CD14-positive monocyte (primary cell): ENCODE measurements at regions not wholly inside any gene's neighbourhood (a gene's known extent, or its start where the extent isn't known, plus 50 kb on each side); places are given as distances from the start of the nearest gene placed in this dataset.

ENCODE experiments used
- DNase-seq, 3 donors: peaks; one replicate each; pipeline ENCODE4 v3.0.0-alpha.2; 2011 to 2022
- H2AFZ ChIP-seq: 2 replicates; pipeline ENCODE4 v1.6.0; 2012; ENCODE audit warnings: mild to moderate bottlenecking, low read depth, low read length, inconsistent platforms; ENCODE audit not compliant: insufficient read depth, poor library complexity, severe bottlenecking
- H3K27ac ChIP-seq, 2 donors: 1 replicate in 1 of 2; 2 replicates in 1 of 2; pipeline ENCODE4 v1.5.1; 2012 to 2013; ENCODE audit warnings: low read length in 2 of 2, control low read depth in 1 of 2, inconsistent platforms in 1 of 2, low read depth in 1 of 2, mild to moderate bottlenecking in 1 of 2
- H3K27me3 ChIP-seq, 2 donors: one replicate each; pipeline versions ENCODE4 v1.6.0 to v1.6.1; 2011 to 2013; ENCODE audit warnings: low read length in 2 of 2; ENCODE audit not compliant: control insufficient read depth in 2 of 2, insufficient read depth in 2 of 2
- H3K36me3 ChIP-seq, 2 donors: replicated peaks in 1 of 2; 1 replicate in 1 of 2; 2 replicates in 1 of 2; pipeline versions ENCODE4 v1.5.1 to v1.6.1; 2012 to 2013; ENCODE audit warnings: low read length in 2 of 2, control low read depth in 1 of 2, inconsistent platforms in 1 of 2, mild to moderate bottlenecking in 1 of 2; ENCODE audit not compliant: insufficient read depth in 2 of 2, control insufficient read depth in 1 of 2
- H3K4me1 ChIP-seq, 2 donors: 1 replicate in 1 of 2; 2 replicates in 1 of 2; pipeline versions ENCODE4 v1.5.1 to v1.6.1; 2012 to 2013; ENCODE audit warnings: low read length in 2 of 2, control low read depth in 1 of 2, inconsistent platforms in 1 of 2, mild to moderate bottlenecking in 1 of 2, moderate library complexity in 1 of 2; ENCODE audit not compliant: insufficient read depth in 2 of 2, control insufficient read depth in 1 of 2
- H3K4me2 ChIP-seq: replicated peaks from 2 replicates; pipeline ENCODE3; 2012; ENCODE audit warnings: low read length, moderate library complexity, mild to moderate bottlenecking; ENCODE audit not compliant: poor library complexity, severe bottlenecking; ENCODE audit errors: extremely low read depth
- H3K4me3 ChIP-seq, 3 experiments: fragments of 200-600 bp in 1 of 3; sonication (generic) in 1 of 3; replicated peaks in 1 of 3; 1 replicate in 2 of 3; 2 replicates in 1 of 3; pipeline ENCODE4 v1.5.1; 2011 to 2013; ENCODE audit warnings: low read length in 3 of 3, mild to moderate bottlenecking in 3 of 3, control low read depth in 2 of 3, low read depth in 2 of 3, inconsistent platforms in 1 of 3, moderate library complexity in 1 of 3
- H3K79me2 ChIP-seq: 2 replicates; pipeline ENCODE4 v1.6.0; 2012; ENCODE audit warnings: mild to moderate bottlenecking, control low read depth, inconsistent platforms, low read length, moderate library complexity; ENCODE audit not compliant: insufficient read depth
- H3K9ac ChIP-seq: 2 replicates; pipeline ENCODE4 v1.6.0; 2017; ENCODE audit warnings: low read length, mild to moderate bottlenecking; ENCODE audit not compliant: insufficient read depth, poor library complexity, severe bottlenecking
- H3K9me3 ChIP-seq, 2 donors: replicated peaks in 1 of 2; 1 replicate in 1 of 2; 2 replicates in 1 of 2; pipeline versions ENCODE4 v1.5.1 to v1.6.1; 2012 to 2013; ENCODE audit warnings: low read length in 2 of 2, control low read depth in 1 of 2; ENCODE audit not compliant: control insufficient read depth in 1 of 2, insufficient read depth in 1 of 2
- H4K20me1 ChIP-seq: 2 replicates; pipeline ENCODE4 v1.6.0; 2012; ENCODE audit warnings: mild to moderate bottlenecking, low read length, control low read depth, moderate library complexity; ENCODE audit not compliant: insufficient read depth
- H3K27ac Mint-ChIP-seq, 7 donors: one replicate each; pipeline ENCODE4 v1.8.0; 2020; ENCODE audit warnings: mild to moderate bottlenecking in 7 of 7, mixed read lengths in 7 of 7, moderate library complexity in 6 of 7, inconsistent platforms in 2 of 7
- H3K27me3 Mint-ChIP-seq, 3 donors: one replicate each; pipeline ENCODE4 v1.8.0; 2021 to 2022; ENCODE audit warnings: low read depth in 3 of 3, mild to moderate bottlenecking in 3 of 3, mixed read lengths in 3 of 3, moderate library complexity in 3 of 3, inconsistent platforms in 1 of 3
- H3K36me3 Mint-ChIP-seq, 2 donors: one replicate each; pipeline ENCODE4 v1.8.0; 2020; ENCODE audit warnings: mixed read lengths in 2 of 2, inconsistent platforms in 1 of 2, mild to moderate bottlenecking in 1 of 2
- H3K4me1 Mint-ChIP-seq: one replicate; pipeline ENCODE4 v1.8.0; 2020; ENCODE audit warnings: mild to moderate bottlenecking, mixed read lengths
- H3K4me3 Mint-ChIP-seq, 2 donors: one replicate each; pipeline ENCODE4 v1.8.0; 2020; ENCODE audit warnings: mild to moderate bottlenecking in 2 of 2, mixed read lengths in 2 of 2, moderate library complexity in 1 of 2
- H3K9me3 Mint-ChIP-seq, 7 donors: one replicate each; pipeline ENCODE4 v1.8.0; 2020 to 2022; ENCODE audit warnings: mixed read lengths in 7 of 7, mild to moderate bottlenecking in 6 of 7, moderate library complexity in 6 of 7, inconsistent platforms in 2 of 7
- WGBS: methylation state at CpG from one replicate; pipeline ENCODE4 v1.1.5; 2013; ENCODE audit warnings: missing lambda C conversion rate; ENCODE audit not compliant: insufficient coverage; 5-methylcytosine and 5-hydroxymethylcytosine counted together
- intact Hi-C, 2 donors: fragments of 100-400 bp; cut with micrococcal nuclease; formaldehyde crosslinking; loops; one replicate each; pipeline versions ENCODE4 v1.15.0 to v1.15.1; 2023
- TF ChIP-seq, protein P1 (sequence below): fragments of 200-600 bp; IDR thresholded peaks from one replicate; pipeline ENCODE4 v1.8.0; 2022; ENCODE audit warnings: antibody characterized with exemption, mild to moderate bottlenecking

- no peak overlapping the region for H3K27ac Mint-ChIP-seq
- no peak for DNase-seq
- Histone ChIP-seq H3K79me2 (no peaks in the 10 kb centered on the region), H3K9me3 (no peaks in the 10 kb centered on the region), H3K4me1 (no peaks in the 10 kb centered on the region), H3K27me3 (no peaks in the 10 kb centered on the region), H3K4me2 (no peak overlapping the region), H3K27ac (no peak overlapping the region), H3K36me3 (no peaks in the 10 kb centered on the region), H2AFZ (no peak overlapping the region), H4K20me1 (no peaks in the 10 kb centered on the region), H3K4me3 (no peak overlapping the region), H3K9ac (no peak overlapping the region)
- TF ChIP-seq, protein P1, sequence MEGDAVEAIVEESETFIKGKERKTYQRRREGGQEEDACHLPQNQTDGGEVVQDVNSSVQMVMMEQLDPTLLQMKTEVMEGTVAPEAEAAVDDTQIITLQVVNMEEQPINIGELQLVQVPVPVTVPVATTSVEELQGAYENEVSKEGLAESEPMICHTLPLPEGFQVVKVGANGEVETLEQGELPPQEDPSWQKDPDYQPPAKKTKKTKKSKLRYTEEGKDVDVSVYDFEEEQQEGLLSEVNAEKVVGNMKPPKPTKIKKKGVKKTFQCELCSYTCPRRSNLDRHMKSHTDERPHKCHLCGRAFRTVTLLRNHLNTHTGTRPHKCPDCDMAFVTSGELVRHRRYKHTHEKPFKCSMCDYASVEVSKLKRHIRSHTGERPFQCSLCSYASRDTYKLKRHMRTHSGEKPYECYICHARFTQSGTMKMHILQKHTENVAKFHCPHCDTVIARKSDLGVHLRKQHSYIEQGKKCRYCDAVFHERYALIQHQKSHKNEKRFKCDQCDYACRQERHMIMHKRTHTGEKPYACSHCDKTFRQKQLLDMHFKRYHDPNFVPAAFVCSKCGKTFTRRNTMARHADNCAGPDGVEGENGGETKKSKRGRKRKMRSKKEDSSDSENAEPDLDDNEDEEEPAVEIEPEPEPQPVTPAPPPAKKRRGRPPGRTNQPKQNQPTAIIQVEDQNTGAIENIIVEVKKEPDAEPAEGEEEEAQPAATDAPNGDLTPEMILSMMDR = no peak
- no peaks in the 10 kb centered on the region for H3K36me3 Mint-ChIP-seq
- intact Hi-C loops = no loop called here
- no peak overlapping the region for H3K4me3 Mint-ChIP-seq
- H3K9me3 Mint-ChIP-seq = peaks cover 0 to 4% (median 0%) of the 10 kb centered on the region in 7 donors
- no peaks in the 10 kb centered on the region for H3K4me1 Mint-ChIP-seq
- peaks cover 0 to 3% (median 0%) of the 10 kb centered on the region in 3 donors for H3K27me3 Mint-ChIP-seq
- 91% methylated on average over 2 of the region's 6 CpGs for WGBS
These were observed 233.1 kb upstream of the SOX11 start for GRCh38 chr2:5459041-5459440.

DNA sequence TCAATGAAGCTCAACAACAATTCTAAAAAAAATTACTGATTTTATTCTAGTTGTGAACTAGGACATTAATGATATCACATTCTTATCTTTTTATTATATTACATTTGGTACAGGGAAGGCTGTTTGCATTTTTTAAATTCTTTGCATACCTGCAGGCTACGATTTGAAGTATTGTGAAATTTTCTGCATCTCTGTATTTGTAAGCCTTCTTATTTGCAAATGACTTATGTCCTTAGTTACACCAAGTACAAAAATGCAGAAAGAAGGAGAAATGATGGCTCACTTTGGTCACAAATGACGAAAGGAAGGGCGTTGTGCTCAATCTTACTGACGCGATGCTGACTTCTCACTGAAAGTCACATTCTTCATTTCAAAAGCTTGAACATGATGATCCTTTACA is 227.5 kb upstream of the SOX11 start:
- WGBS = 80% methylated on average over 1 of the region's 5 CpGs
- Histone ChIP-seq H3K36me3 (no peaks in the 10 kb centered on the region), H3K27ac (no peak overlapping the region), H3K27me3 (no peaks in the 10 kb centered on the region), H3K4me3 (no peak overlapping the region), H3K4me1 (no peaks in the 10 kb centered on the region), H2AFZ (no peak overlapping the region), H4K20me1 (no peaks in the 10 kb centered on the region), H3K4me2 (no peak overlapping the region), H3K9me3 (no peaks in the 10 kb centered on the region), H3K9ac (no peak overlapping the region), H3K79me2 (no peaks in the 10 kb centered on the region)
- no peak overlapping the region for H3K27ac Mint-ChIP-seq
- TF ChIP-seq, protein P1 = no peak
- H3K36me3 Mint-ChIP-seq = no peaks in the 10 kb centered on the region
- intact Hi-C loops = no loop called here
- no peaks in the 10 kb centered on the region for H3K27me3 Mint-ChIP-seq
- DNase-seq = no peak
- H3K4me1 Mint-ChIP-seq = no peaks in the 10 kb centered on the region
- peaks cover 0 to 3% (median 0%) of the 10 kb centered on the region in 7 donors for H3K9me3 Mint-ChIP-seq
- no peak overlapping the region for H3K4me3 Mint-ChIP-seq
